ENCODE measurements at regions not wholly inside any gene's neighbourhood (a gene's known extent, or its start where the extent isn't known, plus 50 kb on each side); places are given as distances from the start of the nearest gene placed in this dataset.

GRCh38 chr18:46397174-46397573 lies 259.8 kb downstream of the LOXHD1 start:
- no peak for TF ChIP-seq POLR2A (IDR thresholded peaks at IDR 0.05)
- no peak for TF ChIP-seq CTCF (IDR thresholded peaks at IDR 0.05)
